Ishikawa (cell line): ENCODE measurements at regions not wholly inside any gene's neighbourhood (a gene's known extent, or its start where the extent isn't known, plus 50 kb on each side); places are given as distances from the start of the nearest gene placed in this dataset.

Experiments used
- CEBPB ChIP-seq: IDR thresholded peaks from 2 replicates; pipeline ENCODE4 v1.6.1; 2012
- CREB1 ChIP-seq: IDR thresholded peaks from 2 replicates; pipeline ENCODE4 v1.6.1; 2012; ENCODE audit warnings: low read depth
- EGR1 ChIP-seq: IDR thresholded peaks from 2 replicates; pipeline ENCODE4 v1.6.1; 2012
- EP300 ChIP-seq: IDR thresholded peaks from 2 replicates; pipeline ENCODE4 v1.6.1; 2012; ENCODE audit warnings: borderline replicate concordance
- FOXM1 ChIP-seq: IDR thresholded peaks from 2 replicates; pipeline ENCODE4 v1.6.1; 2012; ENCODE audit warnings: low read depth, borderline replicate concordance
- NFIC ChIP-seq: IDR thresholded peaks from 2 replicates; pipeline ENCODE4 v1.6.1; 2012
- RAD21 ChIP-seq: IDR thresholded peaks from 2 replicates; pipeline ENCODE4 v1.6.1; 2012; ENCODE audit warnings: low read depth
- REST ChIP-seq: IDR thresholded peaks from 2 replicates; pipeline ENCODE4 v1.6.1; 2012; ENCODE audit warnings: low read depth, mild to moderate bottlenecking
- TAF1 ChIP-seq: IDR thresholded peaks from 2 replicates; pipeline ENCODE4 v1.6.1; 2012; ENCODE audit warnings: low read depth, mild to moderate bottlenecking
- TCF12 ChIP-seq: IDR thresholded peaks from 2 replicates; pipeline ENCODE4 v1.6.1; 2012; ENCODE audit warnings: low read depth
- TEAD4 ChIP-seq: IDR thresholded peaks from 2 replicates; pipeline ENCODE4 v1.6.1; 2012
- YY1 ChIP-seq: IDR thresholded peaks from 2 replicates; pipeline ENCODE4 v1.6.1; 2012; ENCODE audit warnings: low read depth
- ZBTB7A ChIP-seq: IDR thresholded peaks from 2 replicates; pipeline ENCODE4 v1.6.1; 2012; ENCODE audit warnings: low read depth
- TF ChIP-seq, protein P1 (sequence below): IDR thresholded peaks from 2 replicates; pipeline ENCODE4 v1.6.1; 2012
- TF ChIP-seq, protein P2 (sequence below): IDR thresholded peaks from 2 replicates; pipeline ENCODE4 v1.6.1; 2012

- TF ChIP-seq TAF1 (no peak), EGR1 (no peak), TEAD4 (no peak), YY1 (no peak), FOXM1 (no peak), CEBPB (no peak), RAD21 (no peak), REST (no peak), NFIC (no peak), ZBTB7A (no peak), TCF12 (no peak), CREB1 (no peak), EP300 (no peak)
- TF ChIP-seq, protein P1, sequence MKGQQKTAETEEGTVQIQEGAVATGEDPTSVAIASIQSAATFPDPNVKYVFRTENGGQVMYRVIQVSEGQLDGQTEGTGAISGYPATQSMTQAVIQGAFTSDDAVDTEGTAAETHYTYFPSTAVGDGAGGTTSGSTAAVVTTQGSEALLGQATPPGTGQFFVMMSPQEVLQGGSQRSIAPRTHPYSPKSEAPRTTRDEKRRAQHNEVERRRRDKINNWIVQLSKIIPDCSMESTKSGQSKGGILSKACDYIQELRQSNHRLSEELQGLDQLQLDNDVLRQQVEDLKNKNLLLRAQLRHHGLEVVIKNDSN, result no peak
- TF ChIP-seq, protein P2, sequence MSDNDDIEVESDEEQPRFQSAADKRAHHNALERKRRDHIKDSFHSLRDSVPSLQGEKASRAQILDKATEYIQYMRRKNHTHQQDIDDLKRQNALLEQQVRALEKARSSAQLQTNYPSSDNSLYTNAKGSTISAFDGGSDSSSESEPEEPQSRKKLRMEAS, result no peak
Observed at GRCh38 chr2:217273851-217274250, 414.0 kb upstream of the TNP1 start.

GRCh38 chr2:217273162-217273561 is 413.3 kb upstream of the TNP1 start:
- TF ChIP-seq EGR1 (no peak), TAF1 (no peak), YY1 (no peak)

DNA sequence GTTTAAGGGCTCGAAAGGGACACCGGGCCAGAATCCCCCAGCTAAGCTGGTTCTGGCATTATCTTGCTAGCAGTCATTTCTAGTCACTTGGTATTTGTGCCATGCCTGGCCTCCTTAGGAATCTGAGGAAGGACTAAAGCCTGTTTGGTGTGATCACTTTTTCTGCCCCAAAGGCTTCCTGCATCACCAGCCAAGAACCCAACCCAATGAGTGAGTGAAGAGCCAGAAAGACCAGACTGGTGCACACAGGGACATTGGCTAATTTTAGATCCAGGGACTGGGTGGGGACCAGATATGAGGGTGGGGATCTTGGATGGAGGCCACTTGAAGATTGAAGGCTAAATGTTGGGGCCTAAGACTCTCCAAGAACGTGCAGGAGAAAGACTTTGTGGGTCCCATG is 411.9 kb upstream of the TNP1 start:
- TF ChIP-seq EP300, result no peak
- TF ChIP-seq CEBPB, result no peak
- no peak for TF ChIP-seq YY1
- TF ChIP-seq TCF12, result no peak
- no peak for TF ChIP-seq TAF1
- TF ChIP-seq RAD21, result no peak
- TF ChIP-seq NFIC, result no peak
- no peak for TF ChIP-seq EGR1
- no peak for TF ChIP-seq CREB1
- TF ChIP-seq, protein P2, result no peak
- no peak for TF ChIP-seq ZBTB7A
- no peak for TF ChIP-seq REST
- TF ChIP-seq TEAD4, result no peak
- no peak for TF ChIP-seq FOXM1
- TF ChIP-seq, protein P1, result no peak

GRCh38 chr2:217270485-217271121 is 410.7 kb upstream of the TNP1 start:
- TF ChIP-seq TCF12, result no peak
- TF ChIP-seq TEAD4, result no peak
- no peak for TF ChIP-seq YY1
- TF ChIP-seq, protein P2, result no peak
- TF ChIP-seq, protein P1, result no peak
- TF ChIP-seq ZBTB7A, result no peak
- no peak for TF ChIP-seq NFIC
- TF ChIP-seq FOXM1, result no peak
- no peak for TF ChIP-seq REST
- TF ChIP-seq CEBPB, result no peak
- no peak for TF ChIP-seq CREB1
- TF ChIP-seq EGR1, result no peak
- no peak for TF ChIP-seq TAF1
- TF ChIP-seq EP300, result no peak
